PC-9 (cell line): ENCODE measurements at regions not wholly inside any gene's neighbourhood (a gene's known extent, or its start where the extent isn't known, plus 50 kb on each side); places are given as distances from the start of the nearest gene placed in this dataset.

Source experiments
- BruUV-seq: library from RNA; stranded (reverse); fragments of 400-500 nt; replicated peaks from 2 replicates; lab custom pipeline; 2021; lab: Mats Ljungman, UMichigan
- CTCF ChIA-PET: fragments of 300-600 bp; sonication (Branson Sonifier 250); formaldehyde crosslinking; loops from one replicate; lab custom pipeline; 2022; ENCODE audit warnings: antibody characterized with exemption; lab: Charles Lee
- POLR2A ChIA-PET: fragments of 300-600 bp; sonication (Branson Sonifier 250); formaldehyde crosslinking; loops from one replicate; lab custom pipeline; 2022; ENCODE audit warnings: antibody characterized with exemption; ENCODE audit not compliant: unreplicated experiment; lab: Charles Lee
- DNase-seq, 2 experiments: peaks; one replicate each; pipeline versions ENCODE4 v3.0.0 to v3.0.0-alpha.2; 2015 to 2022; ENCODE audit warnings: mixed read lengths in 1 of 2
- H2AFZ ChIP-seq: fragments of 200-600 bp; sonication (generic); 2 replicates; pipeline ENCODE4 v1.8.1; 2017; ENCODE audit warnings: antibody characterized with exemption
- H3F3A ChIP-seq: fragments of 200-600 bp; sonication (generic); 2 replicates; pipeline ENCODE4 v1.8.1; 2017; ENCODE audit warnings: antibody characterized with exemption, mild to moderate bottlenecking, low read depth; ENCODE audit not compliant: insufficient read depth
- H3K27ac ChIP-seq: fragments of 200-600 bp; sonication (generic); 2 replicates; pipeline ENCODE4 v1.6.1; 2016; ENCODE audit warnings: mixed run types
- H3K27me3 ChIP-seq: fragments of 200-600 bp; sonication (generic); 2 replicates; pipeline ENCODE4 v1.6.1; 2016; ENCODE audit warnings: low read depth, mixed run types; ENCODE audit not compliant: insufficient read depth
- H3K36me3 ChIP-seq: fragments of 200-600 bp; sonication (generic); 2 replicates; pipeline ENCODE4 v1.6.1; 2016; ENCODE audit warnings: low read depth, mixed run types
- H3K4me1 ChIP-seq: fragments of 200-600 bp; sonication (generic); replicated peaks from 2 replicates; pipeline ENCODE4 v1.6.1; 2016; ENCODE audit warnings: mixed run types; ENCODE audit not compliant: insufficient read depth
- H3K4me2 ChIP-seq: fragments of 200-600 bp; sonication (generic); 2 replicates; pipeline ENCODE4 v1.6.1; 2017; ENCODE audit warnings: mixed run types
- H3K4me3 ChIP-seq: fragments of 200-600 bp; sonication (generic); 2 replicates; pipeline ENCODE4 v1.6.1; 2016; ENCODE audit warnings: mixed run types
- H3K79me2 ChIP-seq: fragments of 200-600 bp; sonication (generic); 2 replicates; pipeline ENCODE4 v1.6.1; 2017; ENCODE audit warnings: low read depth, mixed run types
- H3K9me2 ChIP-seq: fragments of 200-600 bp; sonication (generic); 2 replicates; pipeline ENCODE4 v1.8.1; 2017; ENCODE audit warnings: mild to moderate bottlenecking; ENCODE audit not compliant: insufficient read depth
- H3K9me3 ChIP-seq: fragments of 200-600 bp; sonication (generic); 2 replicates; pipeline ENCODE4 v1.8.1; 2016; ENCODE audit warnings: low read depth; ENCODE audit not compliant: insufficient read depth
- H4K20me1 ChIP-seq: fragments of 200-600 bp; sonication (generic); 2 replicates; pipeline ENCODE4 v1.8.1; 2017; ENCODE audit not compliant: insufficient read depth
- CTCF ChIP-seq: fragments of 200-600 bp; sonication (generic); conservative IDR thresholded peaks from 2 replicates; pipeline ENCODE4 v1.6.1; 2017; ENCODE audit warnings: mixed run types, antibody characterized with exemption, mild to moderate bottlenecking, moderate library complexity
- EZH2 ChIP-seq: fragments of 200-600 bp; sonication (generic); IDR thresholded peaks from 2 replicates; pipeline ENCODE4 v1.8.0; 2017; ENCODE audit warnings: antibody characterized with exemption, low read depth
- intact Hi-C: fragments of 100-400 bp; cut with micrococcal nuclease; formaldehyde crosslinking; loops from one replicate; pipeline ENCODE4 v1.10.0; 2022; ENCODE audit not compliant: unreplicated experiment

- Histone ChIP-seq H3K36me3 (no peaks in the 10 kb centered on the region), H3K4me2 (no peak overlapping the region), H3F3A (no peaks in the 10 kb centered on the region), H3K9me2 (no peaks in the 10 kb centered on the region), H3K27ac (no peak overlapping the region), H3K4me1 (no peaks in the 10 kb centered on the region), H2AFZ (no peak overlapping the region), H4K20me1 (no peaks in the 10 kb centered on the region), H3K79me2 (no peaks in the 10 kb centered on the region), H3K4me3 (no peak overlapping the region), H3K27me3 (no peaks in the 10 kb centered on the region), H3K9me3 (no peaks in the 10 kb centered on the region)
- TF ChIP-seq EZH2 (no peak), CTCF (no peak)
- ChIA-PET CTCF (no interaction called here), POLR2A (no interaction called here)
- BruUV-seq, result no TSS peak
- DNase-seq, result no peak
- intact Hi-C loops, result no loop called here
Measured at GRCh38 chr4:186813377-186814068, 89.9 kb upstream of the FAT1 start.

GRCh38 chr4:186814535-186815070 lies 90.9 kb upstream of the FAT1 start:
- DNase-seq, result no peak
- intact Hi-C loops, result no loop called here
- Histone ChIP-seq H3K36me3 (no peaks in the 10 kb centered on the region), H3K9me3 (no peaks in the 10 kb centered on the region), H2AFZ (no peak overlapping the region), H3K79me2 (no peaks in the 10 kb centered on the region), H3K27ac (no peak overlapping the region), H4K20me1 (no peaks in the 10 kb centered on the region), H3K27me3 (no peaks in the 10 kb centered on the region), H3K4me1 (no peaks in the 10 kb centered on the region), H3F3A (no peaks in the 10 kb centered on the region), H3K9me2 (no peaks in the 10 kb centered on the region), H3K4me2 (no peak overlapping the region), H3K4me3 (no peak overlapping the region)
- POLR2A ChIA-PET, result no interaction called here
- no peak for TF ChIP-seq EZH2
- TF ChIP-seq CTCF, result no peak
- CTCF ChIA-PET, result no interaction called here
- no TSS peak for BruUV-seq

- Histone ChIP-seq H2AFZ (no peak overlapping the region), H3K4me1 (no peaks in the 10 kb centered on the region), H3K4me3 (no peak overlapping the region), H3K9me2 (no peaks in the 10 kb centered on the region), H3K9me3 (no peaks in the 10 kb centered on the region), H3K27ac (no peak overlapping the region), H3K4me2 (no peak overlapping the region), H3F3A (no peaks in the 10 kb centered on the region), H4K20me1 (no peaks in the 10 kb centered on the region), H3K79me2 (no peaks in the 10 kb centered on the region), H3K27me3 (no peaks in the 10 kb centered on the region), H3K36me3 (no peaks in the 10 kb centered on the region)
- intact Hi-C loops, result no loop called here
- no peak for TF ChIP-seq EZH2
- no peak for TF ChIP-seq CTCF
- POLR2A ChIA-PET, result no interaction called here
- DNase-seq, result no peak
- CTCF ChIA-PET, result no interaction called here
- BruUV-seq, result no TSS peak
Measured at GRCh38 chr4:186819342-186820086, 95.9 kb upstream of the FAT1 start.
